ENCODE measurements at regions not wholly inside any gene's neighbourhood (a gene's known extent, or its start where the extent isn't known, plus 50 kb on each side); places are given as distances from the start of the nearest gene placed in this dataset.

GRCh38 chr3:13173186-13173585, 100.0 kb upstream of the IQSEC1 start:
- no peak for DNase-seq (ENCODE audit: low spot score)

- DNase-seq (ENCODE audit: low spot score) = no peak
These were observed 99.4 kb upstream of the IQSEC1 start for GRCh38 chr3:13172644-13173013.

- no peak for DNase-seq (ENCODE audit: low spot score)
These were observed 98.7 kb upstream of the IQSEC1 start for GRCh38 chr3:13171704-13172643.

- DNase-seq (ENCODE audit: low spot score) = no peak
These were observed 97.1 kb upstream of the IQSEC1 start for GRCh38 chr3:13170317-13170716.

- DNase-seq (ENCODE audit: low spot score) = no peak
These were observed 95.2 kb upstream of the IQSEC1 start for GRCh38 chr3:13168391-13168790.

- no peak for DNase-seq (ENCODE audit: low spot score)
These were observed 94.6 kb upstream of the IQSEC1 start for GRCh38 chr3:13167829-13168228.

- no peak for DNase-seq (ENCODE audit: low spot score)
These were observed 94.0 kb upstream of the IQSEC1 start for GRCh38 chr3:13167064-13167743.

GRCh38 chr3:13166243-13167063, 93.2 kb upstream of the IQSEC1 start:
- DNase-seq (ENCODE audit: low spot score) = no peak

GRCh38 chr3:13165576-13165975, 92.3 kb upstream of the IQSEC1 start:
- DNase-seq (ENCODE audit: low spot score) = no peak

GRCh38 chr3:13164893-13165492, 91.8 kb upstream of the IQSEC1 start:
- DNase-seq (ENCODE audit: low spot score) = no peak

- no peak for DNase-seq (ENCODE audit: low spot score)
These were observed 90.7 kb upstream of the IQSEC1 start for GRCh38 chr3:13163848-13164382.

- DNase-seq (ENCODE audit: low spot score) = no peak
These were observed 89.5 kb upstream of the IQSEC1 start for GRCh38 chr3:13162549-13163320.

- DNase-seq (ENCODE audit: low spot score) = no peak
These were observed 88.7 kb upstream of the IQSEC1 start for GRCh38 chr3:13161771-13162535.

- no peak for DNase-seq (ENCODE audit: low spot score)
These were observed 88.0 kb upstream of the IQSEC1 start for GRCh38 chr3:13161021-13161759.

- DNase-seq (ENCODE audit: low spot score) = no peak
These were observed 87.4 kb upstream of the IQSEC1 start for GRCh38 chr3:13160619-13161018.

GRCh38 chr3:13159890-13160289, 86.7 kb upstream of the IQSEC1 start:
- DNase-seq (ENCODE audit: low spot score) = no peak

GRCh38 chr3:13158871-13159270, 85.6 kb upstream of the IQSEC1 start:
- no peak for DNase-seq (ENCODE audit: low spot score)

- no peak for DNase-seq (ENCODE audit: low spot score)
These were observed 85.2 kb upstream of the IQSEC1 start for GRCh38 chr3:13158408-13158807.

GRCh38 chr3:13157986-13158385, 84.8 kb upstream of the IQSEC1 start:
- no peak for DNase-seq (ENCODE audit: low spot score)
